GM12878 (cell line): ENCODE measurements at regions not wholly inside any gene's neighbourhood (a gene's known extent, or its start where the extent isn't known, plus 50 kb on each side); places are given as distances from the start of the nearest gene placed in this dataset.

Experiments used
- EZH2 ChIP-seq: IDR thresholded peaks from 2 replicates; pipeline ENCODE4 v1.6.1; 2012; ENCODE audit warnings: low read depth, mild to moderate bottlenecking, control low read depth, inconsistent platforms, low read length, borderline replicate concordance; ENCODE audit not compliant: control insufficient read depth
- HDAC6 ChIP-seq: fragments of 200-600 bp; sonication (generic); IDR thresholded peaks from one replicate; pipeline ENCODE4 v1.8.0; 2017; ENCODE audit warnings: antibody characterized with exemption; ENCODE audit not compliant: unreplicated experiment
- JUND ChIP-seq: IDR thresholded peaks from 2 replicates; pipeline ENCODE4 v1.6.1; 2012; ENCODE audit warnings: low read depth, mild to moderate bottlenecking, low read length, improper control_type of control experiment, moderate library complexity
- POLR2A ChIP-seq: IDR thresholded peaks from 2 replicates; pipeline ENCODE4 v1.6.1; 2011; ENCODE audit warnings: low read depth, mild to moderate bottlenecking, low read length
- POLR2AphosphoS5 ChIP-seq: IDR thresholded peaks from 2 replicates; pipeline ENCODE4 v1.6.1; 2011; ENCODE audit warnings: mild to moderate bottlenecking, low read length, inconsistent platforms
- REST ChIP-seq: IDR thresholded peaks from 2 replicates; pipeline ENCODE4 v1.6.1; 2012; ENCODE audit warnings: mild to moderate bottlenecking, low read depth, low read length
- SMC3 ChIP-seq: IDR thresholded peaks from 2 replicates; pipeline ENCODE4 v1.6.1; 2011; ENCODE audit warnings: low read length, improper control_type of control experiment, borderline replicate concordance

- TF ChIP-seq SMC3 (no peak), HDAC6 (no peak), POLR2A (no peak), EZH2 (no peak), JUND (no peak), POLR2AphosphoS5 (no peak), REST (no peak)
Measured at GRCh38 chr10:64396105-64396708, 875.0 kb downstream of the REEP3 start.
